T-helper 2 cell treated with Interferon-gamma antibody and Interleukin-4, amounts not matched to agents 5 μg/mL and 100 μg/mL, for 36 hours (primary cell): ENCODE measurements at regions not wholly inside any gene's neighbourhood (a gene's known extent, or its start where the extent isn't known, plus 50 kb on each side); places are given as distances from the start of the nearest gene placed in this dataset.
"Not testable (repeated sequence)": the region's sequence is repeated elsewhere in the genome, so short reads cannot be mapped to it uniquely, and the experiment has no call there.

ENCODE experiments used
- DNase-seq: peaks from one replicate; pipeline ENCODE4 v3.0.0; 2021; ENCODE audit warnings: low spot score
- H3K27ac Mint-ChIP-seq: one replicate; pipeline ENCODE4 v1.8.0; 2021; ENCODE audit warnings: mild to moderate bottlenecking, mixed read lengths
- H3K27me3 Mint-ChIP-seq: one replicate; pipeline ENCODE4 v1.8.0; 2021; ENCODE audit warnings: low read depth, mixed read lengths
- H3K36me3 Mint-ChIP-seq: one replicate; pipeline ENCODE4 v1.8.0; 2021; ENCODE audit warnings: low read depth, mixed read lengths
- H3K4me1 Mint-ChIP-seq: one replicate; pipeline ENCODE4 v1.8.0; 2021; ENCODE audit warnings: low read depth, mixed read lengths
- H3K4me3 Mint-ChIP-seq: one replicate; pipeline ENCODE4 v1.8.0; 2022; ENCODE audit warnings: mild to moderate bottlenecking, moderate library complexity, mixed read lengths
- H3K9me3 Mint-ChIP-seq: one replicate; pipeline ENCODE4 v1.8.0; 2021; ENCODE audit warnings: mixed read lengths

- H3K4me1 Mint-ChIP-seq, result no peaks in the 10 kb centered on the region
- no peak overlapping the region for H3K27ac Mint-ChIP-seq
Measured at GRCh38 chr1:188170935-188171334, 1342.2 kb downstream of the PLA2G4A start.

DNA sequence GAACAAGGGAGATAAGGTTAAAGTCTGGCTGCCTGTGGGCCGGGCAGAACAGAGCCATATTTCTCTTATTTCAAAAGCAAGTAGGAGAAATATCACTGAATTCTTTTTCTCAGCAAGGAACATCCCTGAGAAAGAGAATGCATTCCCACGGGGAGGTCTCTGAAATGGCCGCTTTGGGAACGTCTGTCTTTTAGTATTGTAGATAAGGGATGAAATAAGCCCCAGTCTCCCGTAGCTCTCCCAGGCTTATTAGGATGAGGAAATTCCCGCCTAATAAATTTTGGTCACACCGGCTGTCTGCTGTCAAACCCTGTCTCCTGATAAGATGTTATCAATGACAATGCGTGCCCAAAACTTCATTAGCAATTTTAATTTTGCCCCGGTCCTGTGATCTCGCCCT, 1353.3 kb downstream of the PLA2G4A start:
- H3K36me3 Mint-ChIP-seq, H3K27ac Mint-ChIP-seq, DNase-seq, H3K27me3 Mint-ChIP-seq, H3K4me1 Mint-ChIP-seq, H3K4me3 Mint-ChIP-seq: not testable (repeated sequence)
- H3K9me3 Mint-ChIP-seq, result peaks cover 14% of the 10 kb centered on the region

More at GRCh38 chr1:188170935-188171334, 1342.2 kb downstream of the PLA2G4A start:
- H3K4me3 Mint-ChIP-seq, result no peak overlapping the region
- H3K36me3 Mint-ChIP-seq, result no peaks in the 10 kb centered on the region
- H3K9me3 Mint-ChIP-seq, result no peaks in the 10 kb centered on the region
- DNase-seq, result no peak
- H3K27me3 Mint-ChIP-seq, result no peaks in the 10 kb centered on the region

DNA sequence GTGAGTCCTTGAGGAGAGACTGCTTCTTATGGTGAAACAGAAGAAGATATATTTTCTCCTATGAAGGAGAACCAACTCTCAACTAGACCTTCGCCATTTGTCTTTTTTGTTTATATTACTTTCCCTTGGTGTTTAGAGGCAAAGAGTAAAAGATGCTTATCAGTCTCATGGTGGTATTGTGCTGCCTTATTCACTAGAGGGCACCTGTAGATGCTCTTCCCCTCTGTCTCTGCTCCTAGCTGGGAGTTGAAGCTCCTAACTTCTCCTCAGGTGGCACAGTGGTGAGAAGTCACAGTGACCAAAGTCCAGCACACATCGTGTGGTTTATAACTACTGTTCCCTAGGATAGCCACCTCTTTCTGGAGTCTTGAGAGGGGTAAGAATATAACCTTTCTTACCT, 1359.6 kb downstream of the PLA2G4A start:
- no peaks in the 10 kb centered on the region for H3K4me1 Mint-ChIP-seq
- peaks cover 9% of the 10 kb centered on the region for H3K9me3 Mint-ChIP-seq
- DNase-seq, result no peak
- no peak overlapping the region for H3K27ac Mint-ChIP-seq
- H3K27me3 Mint-ChIP-seq, result no peaks in the 10 kb centered on the region
- no peak overlapping the region for H3K4me3 Mint-ChIP-seq
- no peaks in the 10 kb centered on the region for H3K36me3 Mint-ChIP-seq

GRCh38 chr1:188194916-188195315, 1366.2 kb downstream of the PLA2G4A start:
- Mint-ChIP-seq H3K4me3 (no peak overlapping the region), H3K27me3 (no peaks in the 10 kb centered on the region), H3K27ac (no peak overlapping the region), H3K36me3 (no peaks in the 10 kb centered on the region), H3K4me1 (no peaks in the 10 kb centered on the region), H3K9me3 (peaks cover 6% of the 10 kb centered on the region)
- no peak for DNase-seq

GRCh38 chr1:188218289-188218688, 1389.5 kb downstream of the PLA2G4A start:
- Mint-ChIP-seq H3K27me3 (no peaks in the 10 kb centered on the region), H3K36me3 (no peaks in the 10 kb centered on the region), H3K4me1 (no peaks in the 10 kb centered on the region), H3K4me3 (no peak overlapping the region), H3K27ac (no peak overlapping the region), H3K9me3 (peaks cover 11% of the 10 kb centered on the region)
- DNase-seq, result no peak

GRCh38 chr1:188220051-188220450, 1391.3 kb downstream of the PLA2G4A start:
- no peaks in the 10 kb centered on the region for H3K4me1 Mint-ChIP-seq
- H3K27ac Mint-ChIP-seq, result no peak overlapping the region
- H3K27me3 Mint-ChIP-seq, result no peaks in the 10 kb centered on the region
- DNase-seq, result no peak
- no peak overlapping the region for H3K4me3 Mint-ChIP-seq
- no peaks in the 10 kb centered on the region for H3K36me3 Mint-ChIP-seq
- peaks cover 12% of the 10 kb centered on the region for H3K9me3 Mint-ChIP-seq

GRCh38 chr1:188224263-188224662, 1395.5 kb downstream of the PLA2G4A start:
- Mint-ChIP-seq H3K27me3 (no peaks in the 10 kb centered on the region), H3K36me3 (no peaks in the 10 kb centered on the region), H3K9me3 (peaks cover 33% of the 10 kb centered on the region), H3K4me1 (no peaks in the 10 kb centered on the region), H3K27ac (no peak overlapping the region), H3K4me3 (no peak overlapping the region)
- DNase-seq, result no peak

DNA sequence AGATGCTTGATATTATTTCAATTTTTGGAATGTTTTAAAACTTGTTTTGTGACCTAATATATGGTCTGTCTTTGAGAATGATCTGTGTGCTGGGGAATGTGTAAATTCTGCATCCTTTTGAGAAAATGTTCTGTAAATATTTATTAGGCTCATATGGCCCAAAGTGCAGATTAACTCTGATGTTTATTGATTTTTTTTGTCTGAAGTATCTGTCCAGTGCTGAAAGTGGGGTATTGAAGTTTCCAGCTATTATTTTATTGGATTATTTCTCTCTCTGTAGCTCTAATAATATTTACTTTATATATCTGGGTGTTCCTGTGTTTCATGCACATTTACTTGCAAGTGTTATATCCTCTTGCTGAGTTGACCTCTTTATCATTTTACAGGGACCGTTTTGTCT, 1397.2 kb downstream of the PLA2G4A start:
- H3K27ac Mint-ChIP-seq, result no peak overlapping the region
- peaks cover 33% of the 10 kb centered on the region for H3K9me3 Mint-ChIP-seq
- H3K36me3 Mint-ChIP-seq, result no peaks in the 10 kb centered on the region
- no peak for DNase-seq
- H3K4me1 Mint-ChIP-seq, result no peaks in the 10 kb centered on the region
- H3K27me3 Mint-ChIP-seq, result no peaks in the 10 kb centered on the region
- no peak overlapping the region for H3K4me3 Mint-ChIP-seq

DNA sequence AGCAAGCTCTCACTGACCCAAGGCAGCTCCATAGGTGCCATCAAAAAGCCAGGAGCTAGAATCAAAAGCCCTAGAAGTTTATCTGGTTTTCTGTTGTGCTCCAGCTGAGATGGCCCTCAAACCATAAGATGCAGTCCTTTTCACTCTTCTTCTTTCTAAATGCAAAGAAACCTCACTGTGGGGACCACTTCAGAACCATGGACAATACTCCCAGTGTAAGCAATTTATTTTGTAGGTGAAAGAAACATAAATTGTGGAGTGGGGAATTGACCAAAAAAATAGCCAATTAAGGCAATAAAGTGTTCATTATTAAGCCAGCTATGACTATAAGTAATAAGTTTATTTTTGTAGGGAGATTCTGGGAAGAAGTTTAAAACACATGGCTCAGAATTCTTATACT, 1399.9 kb downstream of the PLA2G4A start:
- H3K4me3 Mint-ChIP-seq, result no peak overlapping the region
- H3K4me1 Mint-ChIP-seq, result no peaks in the 10 kb centered on the region
- DNase-seq, result no peak
- H3K36me3 Mint-ChIP-seq, result no peaks in the 10 kb centered on the region
- H3K27me3 Mint-ChIP-seq, result no peaks in the 10 kb centered on the region
- H3K27ac Mint-ChIP-seq, result no peak overlapping the region
- peaks cover 38% of the 10 kb centered on the region for H3K9me3 Mint-ChIP-seq

- DNase-seq, result no peak
- Mint-ChIP-seq H3K27ac (no peak overlapping the region), H3K9me3 (no peaks in the 10 kb centered on the region), H3K4me1 (no peaks in the 10 kb centered on the region), H3K4me3 (no peak overlapping the region), H3K27me3 (no peaks in the 10 kb centered on the region), H3K36me3 (no peaks in the 10 kb centered on the region)
Measured at GRCh38 chr1:188237573-188238348, 1409.0 kb downstream of the PLA2G4A start.

DNA sequence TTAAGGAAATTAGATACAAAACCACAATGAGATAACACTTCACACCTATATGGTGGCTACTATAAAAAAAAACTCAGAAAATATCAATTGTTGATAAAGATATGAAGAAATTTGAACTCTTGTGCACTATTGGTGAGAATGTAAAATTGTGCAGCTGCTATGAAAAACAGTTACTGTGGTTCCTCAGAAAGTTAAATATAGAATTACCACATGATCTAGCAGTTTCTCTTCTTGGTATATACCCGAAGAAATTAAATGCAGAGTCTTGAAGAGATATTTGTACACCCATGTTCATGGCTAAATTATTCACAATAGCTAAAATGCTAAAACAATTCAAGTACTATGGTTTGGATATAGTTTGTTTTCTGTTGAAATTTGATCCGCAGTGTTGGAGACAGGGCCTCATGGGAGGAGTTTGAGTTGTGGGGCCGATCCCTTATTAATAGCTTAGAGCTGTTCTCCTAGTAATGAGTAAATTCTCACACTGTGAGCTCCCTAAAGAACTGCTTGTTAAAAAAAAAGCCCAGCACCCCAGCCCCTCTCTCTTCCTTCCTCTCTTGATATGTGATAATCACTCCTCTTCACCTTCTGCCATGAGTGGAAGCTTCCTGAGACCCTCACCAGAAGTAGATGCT, 1412.1 kb downstream of the PLA2G4A start:
- Mint-ChIP-seq H3K36me3 (no peaks in the 10 kb centered on the region), H3K4me3 (no peak overlapping the region), H3K4me1 (no peaks in the 10 kb centered on the region), H3K9me3 (no peaks in the 10 kb centered on the region), H3K27me3 (no peaks in the 10 kb centered on the region), H3K27ac (no peak overlapping the region)
- DNase-seq, result no peak

- no peak overlapping the region for H3K27ac Mint-ChIP-seq
- no peak overlapping the region for H3K4me3 Mint-ChIP-seq
- H3K4me1 Mint-ChIP-seq, result no peaks in the 10 kb centered on the region
- no peaks in the 10 kb centered on the region for H3K27me3 Mint-ChIP-seq
- no peaks in the 10 kb centered on the region for H3K36me3 Mint-ChIP-seq
- no peaks in the 10 kb centered on the region for H3K9me3 Mint-ChIP-seq
- DNase-seq, result no peak
Measured at GRCh38 chr1:188241629-188242028, 1412.9 kb downstream of the PLA2G4A start.

- no peaks in the 10 kb centered on the region for H3K36me3 Mint-ChIP-seq
- H3K4me1 Mint-ChIP-seq, result no peaks in the 10 kb centered on the region
- no peaks in the 10 kb centered on the region for H3K27me3 Mint-ChIP-seq
- DNase-seq, result no peak
- no peak overlapping the region for H3K27ac Mint-ChIP-seq
- H3K9me3 Mint-ChIP-seq, result no peaks in the 10 kb centered on the region
- no peak overlapping the region for H3K4me3 Mint-ChIP-seq
Measured at GRCh38 chr1:188243456-188243855, 1414.7 kb downstream of the PLA2G4A start.

GRCh38 chr1:188244681-188245080, 1415.9 kb downstream of the PLA2G4A start:
- Mint-ChIP-seq H3K9me3 (no peaks in the 10 kb centered on the region), H3K4me1 (no peaks in the 10 kb centered on the region), H3K4me3 (no peak overlapping the region), H3K36me3 (no peaks in the 10 kb centered on the region), H3K27me3 (no peaks in the 10 kb centered on the region), H3K27ac (no peak overlapping the region)
- no peak for DNase-seq

DNA sequence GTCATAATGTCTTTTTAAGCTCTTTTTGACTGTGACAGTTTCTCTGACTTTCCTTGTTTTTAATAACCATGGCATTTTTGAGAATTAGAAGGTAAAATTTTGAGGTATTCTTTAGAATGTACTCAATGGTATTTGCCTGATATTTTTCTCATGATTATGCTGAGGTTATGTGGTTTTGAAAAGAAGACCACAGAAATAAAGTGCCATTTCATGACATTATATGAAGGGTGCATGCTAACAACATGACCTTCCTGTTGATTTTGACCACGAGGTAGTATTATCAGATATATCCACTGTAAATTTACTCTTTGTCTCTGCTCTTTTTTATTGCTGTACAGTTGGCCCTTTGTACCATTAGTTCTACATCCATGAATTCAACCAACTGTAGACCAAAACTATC, 1418.5 kb downstream of the PLA2G4A start:
- no peak for DNase-seq
- H3K4me3 Mint-ChIP-seq, result no peak overlapping the region
- no peaks in the 10 kb centered on the region for H3K9me3 Mint-ChIP-seq
- H3K4me1 Mint-ChIP-seq, result no peaks in the 10 kb centered on the region
- no peaks in the 10 kb centered on the region for H3K36me3 Mint-ChIP-seq
- no peak overlapping the region for H3K27ac Mint-ChIP-seq
- H3K27me3 Mint-ChIP-seq, result no peaks in the 10 kb centered on the region
